GM12873 (cell line): ENCODE measurements at regions not wholly inside any gene's neighbourhood (a gene's known extent, or its start where the extent isn't known, plus 50 kb on each side); places are given as distances from the start of the nearest gene placed in this dataset.
A peak's percentile ranks its signal among the peaks of the same experiment; 100 is the strongest.

Source experiments
- CTCF ChIP-seq: IDR thresholded peaks from 2 replicates; pipeline ENCODE4 v1.5.1; 2012; ENCODE audit warnings: low read depth, mild to moderate bottlenecking, moderate library complexity, low read length, control low read depth; ENCODE audit not compliant: insufficient read depth; ENCODE audit errors: missing control alignments

GRCh38 chr9:22228542-22228941, 218.1 kb upstream of the DMRTA1 start:
- TF ChIP-seq CTCF, result peak; percentile 3

GRCh38 chr9:22229069-22229468, 217.6 kb upstream of the DMRTA1 start:
- no peak for TF ChIP-seq CTCF

- TF ChIP-seq CTCF, result no peak
Observed at GRCh38 chr9:22232971-22233370, 213.7 kb upstream of the DMRTA1 start.

- no peak for TF ChIP-seq CTCF
Observed at GRCh38 chr9:22237497-22238363, 208.9 kb upstream of the DMRTA1 start.

- TF ChIP-seq CTCF, result peak; percentile 49
Observed at GRCh38 chr9:22238809-22239684, 207.6 kb upstream of the DMRTA1 start.

GRCh38 chr9:22240619-22241018, 206.0 kb upstream of the DMRTA1 start:
- no peak for TF ChIP-seq CTCF

GRCh38 chr9:22241024-22241423, 205.6 kb upstream of the DMRTA1 start:
- no peak for TF ChIP-seq CTCF
